GM04503 (cell line): ENCODE measurements at regions not wholly inside any gene's neighbourhood (a gene's known extent, or its start where the extent isn't known, plus 50 kb on each side); places are given as distances from the start of the nearest gene placed in this dataset.

Experiments
- DNase-seq: peaks from one replicate; pipeline ENCODE4 v3.0.0-alpha.2; 2012; ENCODE audit warnings: low read depth

DNA sequence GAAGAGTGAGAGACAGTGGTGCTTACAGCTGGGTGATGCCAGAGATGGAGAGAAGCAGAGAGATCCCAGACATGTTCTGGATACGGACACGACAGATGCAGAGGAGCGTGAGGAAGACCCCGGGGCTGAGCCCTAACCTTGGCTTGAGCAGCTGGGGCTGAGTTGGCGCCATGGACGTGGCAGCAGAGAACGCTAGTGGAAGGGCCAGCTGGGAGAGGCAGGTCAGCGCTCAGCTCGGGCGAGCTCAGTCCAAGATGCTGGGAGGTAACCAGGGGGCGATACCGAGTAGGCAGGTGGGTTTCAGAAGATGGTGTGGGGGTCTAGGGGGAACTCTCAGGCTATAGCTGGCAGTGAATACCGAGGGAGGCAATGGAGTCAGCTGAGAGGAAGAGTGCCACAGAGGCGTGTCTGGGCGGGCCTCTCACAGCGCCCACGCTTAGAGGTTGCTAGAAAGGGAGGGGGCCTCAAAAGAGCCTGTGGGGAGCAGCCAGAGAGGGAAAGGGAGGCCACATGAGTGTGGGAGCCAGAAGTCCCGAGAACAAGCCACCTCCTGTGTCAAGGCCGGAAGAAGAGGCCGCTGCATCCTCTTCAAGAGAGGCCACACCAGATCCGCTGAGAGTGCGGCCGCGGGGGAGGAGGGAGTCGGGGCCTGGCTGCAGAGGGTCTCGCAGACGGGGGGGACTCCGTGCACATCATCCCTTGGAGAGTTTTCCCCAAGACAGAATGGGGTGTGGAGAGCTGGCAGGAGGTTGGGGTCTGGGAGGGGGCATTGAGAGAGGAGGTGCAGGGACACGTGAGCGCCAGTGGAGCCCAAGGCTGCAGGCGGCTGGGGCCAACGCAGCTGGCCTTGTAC lies 57.0 kb upstream of the DIO3 start:
- DNase-seq = no peak

DNA sequence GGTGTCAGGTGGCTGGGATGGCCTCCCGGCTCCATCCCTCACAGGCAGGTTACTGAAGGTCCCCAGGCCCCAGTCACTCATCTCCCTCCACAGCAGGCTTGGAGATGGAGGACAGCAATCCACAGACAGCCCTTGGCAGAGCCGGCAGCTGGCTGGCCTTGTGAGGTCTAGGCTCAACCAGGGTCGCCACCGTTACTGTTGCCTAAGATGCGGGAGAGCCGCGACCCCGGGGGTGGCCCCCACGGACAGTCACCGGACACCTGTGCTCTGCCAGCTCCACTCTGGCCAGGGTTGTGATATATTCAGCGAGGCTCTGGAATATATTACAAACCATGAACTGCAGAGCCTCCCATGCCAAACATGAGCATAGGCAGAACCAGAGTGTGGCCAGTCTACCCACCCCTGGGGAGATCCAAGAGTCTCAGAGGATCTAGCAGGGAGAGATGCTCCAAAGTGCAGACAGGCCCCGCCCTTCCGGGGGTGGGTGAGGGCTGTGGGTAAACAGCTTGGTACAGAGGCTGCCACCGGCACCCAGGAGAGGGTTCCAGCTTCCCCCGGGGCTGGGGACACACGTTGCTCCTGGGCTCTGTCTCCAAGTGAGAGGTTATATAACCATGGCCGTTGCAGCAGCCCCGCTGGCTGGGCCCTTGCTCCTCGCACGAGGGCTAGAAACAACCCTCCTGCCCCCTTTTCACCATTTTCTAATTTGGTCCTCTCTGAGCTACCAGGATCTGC lies 55.9 kb upstream of the DIO3 start:
- DNase-seq = no peak

DNA sequence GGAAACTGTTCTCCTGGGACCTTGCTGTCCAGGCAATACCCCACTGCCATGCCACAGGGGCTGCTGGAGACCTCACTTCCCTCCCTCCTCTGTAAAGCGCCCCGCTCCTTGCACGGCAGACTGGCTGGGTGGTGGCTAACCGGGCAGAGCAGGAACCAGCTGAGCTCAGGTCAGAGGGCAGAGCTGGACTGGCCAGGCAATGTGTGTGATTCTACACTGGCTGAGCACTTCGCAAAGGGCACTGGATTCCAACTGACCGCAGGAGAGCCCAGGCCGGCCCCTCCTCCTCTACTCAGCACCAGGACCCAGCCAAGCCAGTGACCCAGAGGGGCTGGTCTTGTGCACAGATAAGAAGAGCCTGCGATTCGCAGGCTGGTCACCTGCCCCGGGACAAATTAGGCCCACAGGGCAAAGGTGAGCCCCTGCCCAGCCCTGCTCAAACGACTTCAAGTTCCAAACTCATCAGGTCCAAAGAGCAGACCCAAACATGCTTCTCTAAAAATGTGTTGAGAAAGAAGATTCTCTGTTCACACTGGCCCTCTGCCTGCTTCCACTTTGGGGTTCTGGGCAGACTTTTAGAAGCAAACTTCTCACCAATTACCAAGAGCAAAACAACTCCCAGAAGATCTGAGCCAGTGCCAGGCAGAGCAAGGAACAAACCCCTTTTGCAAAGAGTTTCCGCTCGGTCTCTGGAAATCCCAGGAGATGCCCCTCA lies 54.9 kb upstream of the DIO3 start:
- DNase-seq = no peak

DNA sequence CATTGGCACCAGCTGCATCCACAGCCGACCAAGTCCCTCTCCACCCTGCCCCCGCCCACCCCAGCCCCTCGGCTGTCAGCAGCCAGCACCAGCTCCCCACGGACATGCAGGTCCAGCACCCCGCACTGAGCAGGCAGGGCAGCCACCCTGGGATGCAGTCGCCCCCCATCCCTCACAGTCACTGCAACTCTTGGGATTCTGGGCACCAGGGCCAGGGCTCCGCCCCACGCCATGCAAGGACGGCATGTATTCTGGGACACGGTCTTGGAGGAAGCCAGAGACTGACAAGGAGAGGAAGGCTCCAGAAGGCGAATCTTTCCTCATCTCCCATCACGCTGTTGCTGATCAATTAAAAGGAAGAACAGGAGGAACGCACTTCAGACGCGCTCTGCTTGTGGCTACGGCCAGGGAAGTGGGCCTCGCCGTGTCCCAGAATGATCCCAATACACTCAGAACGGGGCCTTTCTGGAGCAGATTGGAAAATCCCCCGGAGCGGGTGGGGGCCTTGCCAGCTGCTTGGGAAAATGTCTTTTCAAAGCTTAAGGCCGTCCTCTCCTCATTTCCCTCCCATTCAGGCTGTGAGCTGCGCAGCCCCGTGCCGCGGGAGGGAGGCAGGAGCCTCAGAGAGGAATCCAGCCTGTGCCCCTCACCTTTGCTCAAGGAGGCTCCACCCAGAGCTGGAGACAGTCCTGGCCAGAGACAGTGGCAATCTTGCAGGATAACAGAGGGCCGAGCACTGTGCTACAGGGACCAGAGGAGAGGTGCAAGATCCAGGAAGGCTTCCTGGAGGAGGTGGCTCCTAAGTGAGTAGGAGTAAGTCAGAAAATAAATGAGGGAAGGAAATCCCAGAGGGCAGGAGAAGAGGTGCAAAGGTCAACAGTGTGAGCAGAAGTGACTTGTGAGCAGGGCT lies 54.1 kb upstream of the DIO3 start:
- no peak for DNase-seq

DNA sequence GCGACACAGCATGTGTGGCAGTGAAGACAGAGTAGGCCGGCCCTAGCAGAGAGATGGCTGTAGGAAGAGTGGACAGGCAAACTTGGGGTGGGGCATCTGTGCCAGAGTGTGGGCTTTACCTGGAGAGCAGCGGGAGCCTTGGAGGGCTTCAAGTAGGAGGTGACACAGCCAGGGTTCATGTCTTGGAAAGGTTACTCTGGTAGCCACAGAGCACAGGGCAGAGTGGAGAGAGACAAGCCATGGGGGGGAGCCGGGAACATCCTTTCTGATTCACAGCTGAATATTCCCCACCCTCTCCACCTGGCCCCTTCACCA lies 53.5 kb upstream of the DIO3 start:
- DNase-seq = no peak

DNA sequence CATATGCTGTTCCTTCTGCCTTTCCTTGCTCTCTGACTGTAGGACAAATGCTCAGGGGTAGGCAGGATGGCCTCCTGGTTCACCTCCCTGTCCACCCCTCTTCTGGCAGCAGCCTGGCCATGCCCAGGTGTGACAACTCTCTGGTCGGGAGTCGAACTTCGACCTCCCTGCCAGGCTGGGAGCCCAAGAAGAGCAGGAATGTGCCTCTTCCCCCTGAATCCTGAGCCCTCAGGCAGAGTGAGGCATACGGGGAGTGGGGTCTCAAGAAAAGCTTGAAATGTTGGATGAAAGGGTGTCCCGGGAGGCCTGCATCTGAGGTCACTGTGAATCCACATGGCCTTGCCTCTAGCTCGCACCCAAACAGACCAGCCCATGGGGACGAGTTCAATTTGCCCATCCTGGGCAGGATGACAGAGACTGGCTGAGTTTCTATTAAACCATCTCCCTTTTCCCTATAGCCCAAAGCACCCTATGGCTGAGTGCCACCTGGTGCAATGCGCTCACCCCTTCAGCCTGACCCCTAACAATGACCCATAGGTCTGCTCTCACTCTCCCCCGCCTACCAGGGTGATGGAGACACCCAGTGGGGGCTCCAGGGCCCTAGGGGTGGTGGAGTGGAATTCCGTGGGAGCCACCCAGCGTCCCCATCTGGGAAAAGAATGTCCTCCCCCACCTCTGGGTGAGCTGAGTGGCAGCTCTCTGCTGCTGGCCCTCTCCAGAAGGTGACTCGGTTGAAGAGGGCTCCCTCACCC lies 52.9 kb upstream of the DIO3 start:
- DNase-seq = no peak

DNA sequence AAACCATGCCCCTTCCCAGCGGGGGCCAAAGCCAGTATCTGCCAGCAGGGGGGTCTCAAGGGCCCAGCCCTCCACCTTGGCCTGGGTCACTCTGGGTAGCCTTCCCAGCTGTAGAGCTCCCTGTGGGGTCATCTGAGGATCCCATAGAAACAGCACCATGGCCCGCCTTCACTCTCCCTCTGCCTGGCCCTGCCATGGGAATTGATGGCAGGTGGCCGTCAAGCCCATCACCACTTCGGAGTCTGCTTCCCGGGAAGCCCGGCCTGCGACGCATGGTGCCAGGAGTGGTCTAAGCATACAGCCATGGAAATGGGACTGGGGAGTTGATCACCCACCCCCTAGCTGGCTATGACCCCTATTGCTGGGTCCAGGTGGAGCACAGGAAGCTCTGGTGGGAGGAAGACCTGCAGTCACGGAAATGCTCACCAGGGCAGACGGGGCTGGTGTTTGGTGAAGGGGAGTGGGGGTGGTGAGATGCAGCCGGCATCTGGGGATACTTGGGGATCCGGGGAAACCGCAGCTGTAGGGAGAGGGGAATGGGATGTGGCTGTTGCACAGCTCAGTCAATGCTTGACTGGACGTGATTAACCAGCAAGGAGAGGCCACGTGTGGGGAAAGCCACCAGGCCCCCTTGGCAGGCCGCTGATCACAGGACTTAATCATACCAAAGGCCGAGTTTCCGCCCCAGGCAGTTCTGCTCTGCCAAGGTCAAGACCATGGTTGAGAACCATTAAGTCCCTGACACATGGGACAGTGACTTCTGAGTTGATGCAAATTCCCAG lies 52.2 kb upstream of the DIO3 start:
- no peak for DNase-seq

DNA sequence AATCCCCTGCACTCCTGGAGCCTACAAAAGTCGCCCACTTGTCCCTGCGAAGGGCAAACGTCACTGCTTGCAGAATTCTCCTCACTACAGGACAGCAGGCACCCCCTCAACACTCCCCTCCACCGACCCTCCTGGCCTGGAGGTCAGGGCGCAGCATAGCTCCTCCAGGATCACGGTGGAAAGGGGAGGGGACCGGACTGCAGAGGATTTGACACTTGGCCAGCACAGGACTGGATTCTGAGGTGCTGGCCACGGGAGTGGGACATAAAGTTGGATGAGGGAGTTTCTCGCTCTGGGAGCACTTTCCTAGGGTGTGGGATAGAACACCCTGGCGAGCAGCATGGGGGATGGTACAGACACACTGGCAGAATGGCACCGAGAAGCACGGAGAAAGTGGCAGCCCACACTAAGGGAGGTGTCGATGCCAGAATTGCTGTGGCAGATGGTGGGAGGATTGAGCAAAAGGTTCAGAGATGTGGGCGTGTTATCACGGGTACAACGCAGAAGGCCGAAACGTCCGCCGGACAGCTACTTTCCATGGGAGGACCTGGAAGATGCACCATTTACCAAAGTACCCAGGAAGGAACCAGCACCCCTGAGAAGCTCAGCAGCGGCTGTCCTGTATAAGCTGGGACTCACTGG lies 51.4 kb upstream of the DIO3 start:
- no peak for DNase-seq

DNA sequence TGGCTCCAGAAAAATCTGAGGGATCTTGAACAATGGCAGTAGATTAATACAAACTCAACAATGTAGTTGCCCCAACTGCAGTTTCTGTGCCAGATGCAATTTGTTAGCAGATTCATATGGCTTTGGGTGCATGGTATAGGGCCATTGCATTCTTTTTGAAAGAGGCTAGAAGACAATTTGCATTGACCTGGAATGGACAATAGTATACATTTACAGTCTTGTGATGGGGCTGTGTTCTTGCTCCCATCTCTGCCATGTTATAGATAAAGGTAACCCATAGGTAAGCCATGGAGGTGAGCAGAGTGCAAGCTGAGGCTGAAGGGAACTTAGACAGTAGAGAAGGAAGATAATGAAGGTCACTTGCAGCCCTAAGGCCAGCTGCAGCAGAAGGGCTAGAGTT lies 50.1 kb upstream of the DIO3 start:
- no peak for DNase-seq
